ENCODE measurements at regions not wholly inside any gene's neighbourhood (a gene's known extent, or its start where the extent isn't known, plus 50 kb on each side); places are given as distances from the start of the nearest gene placed in this dataset.

DNA sequence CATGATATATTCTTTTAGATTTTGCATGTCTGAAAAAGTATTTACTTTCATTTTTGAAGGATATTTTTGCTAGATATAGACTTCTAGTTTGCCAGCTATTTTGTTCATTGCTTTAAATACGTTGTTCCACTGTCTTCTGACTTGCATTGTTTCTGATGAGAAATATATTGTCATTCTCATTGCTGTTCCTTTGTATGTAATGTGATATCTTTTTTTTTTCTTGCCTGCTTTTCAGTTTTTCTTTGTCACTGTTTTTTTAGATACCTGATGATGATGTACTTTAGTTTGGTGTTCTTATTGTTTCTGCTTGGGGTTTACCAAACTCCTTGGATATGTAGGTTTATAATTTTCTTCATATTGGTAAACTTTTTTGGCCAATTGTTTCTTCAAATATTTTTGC, 107.9 kb downstream of the SNAPC1 start:
- TF ChIP-seq POLR2A (IDR thresholded peaks at IDR 0.05) = no peak
- TF ChIP-seq, protein P1, sequence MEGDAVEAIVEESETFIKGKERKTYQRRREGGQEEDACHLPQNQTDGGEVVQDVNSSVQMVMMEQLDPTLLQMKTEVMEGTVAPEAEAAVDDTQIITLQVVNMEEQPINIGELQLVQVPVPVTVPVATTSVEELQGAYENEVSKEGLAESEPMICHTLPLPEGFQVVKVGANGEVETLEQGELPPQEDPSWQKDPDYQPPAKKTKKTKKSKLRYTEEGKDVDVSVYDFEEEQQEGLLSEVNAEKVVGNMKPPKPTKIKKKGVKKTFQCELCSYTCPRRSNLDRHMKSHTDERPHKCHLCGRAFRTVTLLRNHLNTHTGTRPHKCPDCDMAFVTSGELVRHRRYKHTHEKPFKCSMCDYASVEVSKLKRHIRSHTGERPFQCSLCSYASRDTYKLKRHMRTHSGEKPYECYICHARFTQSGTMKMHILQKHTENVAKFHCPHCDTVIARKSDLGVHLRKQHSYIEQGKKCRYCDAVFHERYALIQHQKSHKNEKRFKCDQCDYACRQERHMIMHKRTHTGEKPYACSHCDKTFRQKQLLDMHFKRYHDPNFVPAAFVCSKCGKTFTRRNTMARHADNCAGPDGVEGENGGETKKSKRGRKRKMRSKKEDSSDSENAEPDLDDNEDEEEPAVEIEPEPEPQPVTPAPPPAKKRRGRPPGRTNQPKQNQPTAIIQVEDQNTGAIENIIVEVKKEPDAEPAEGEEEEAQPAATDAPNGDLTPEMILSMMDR (IDR thresholded peaks at IDR 0.05 in 4 of 5, conservative IDR thresholded peaks at IDR 0.05 in 1 of 5) = no peak
